ENCODE measurements at regions not wholly inside any gene's neighbourhood (a gene's known extent, or its start where the extent isn't known, plus 50 kb on each side); places are given as distances from the start of the nearest gene placed in this dataset.
"Not testable (repeated sequence)": the region's sequence is repeated elsewhere in the genome, so short reads cannot be mapped to it uniquely, and the experiment has no call there.

GRCh38 chr1:120550335-120550734 lies 135.5 kb downstream of the NBPF8 start:
- DNase-seq (ENCODE audit: low read depth, low spot score) = not testable (repeated sequence)

GRCh38 chr1:120552190-120552589 lies 137.4 kb downstream of the NBPF8 start:
- DNase-seq (ENCODE audit: low read depth, low spot score) = not testable (repeated sequence)

- DNase-seq (ENCODE audit: low read depth, low spot score) = peak; percentile 11
Measured at GRCh38 chr1:120557605-120558302, 142.9 kb downstream of the NBPF8 start.

GRCh38 chr1:120558303-120559060 lies 143.6 kb downstream of the NBPF8 start:
- DNase-seq (ENCODE audit: low read depth, low spot score) = peak; percentile 90

GRCh38 chr1:120561767-120562166 lies 146.9 kb downstream of the NBPF8 start:
- DNase-seq (ENCODE audit: low read depth, low spot score) = not testable (repeated sequence)

- not testable (repeated sequence) for DNase-seq (ENCODE audit: low read depth, low spot score)
Measured at GRCh38 chr1:120565396-120565795, 150.6 kb downstream of the NBPF8 start.

GRCh38 chr1:120567620-120568019 lies 152.8 kb downstream of the NBPF8 start:
- not testable (repeated sequence) for DNase-seq (ENCODE audit: low read depth, low spot score)

- DNase-seq (ENCODE audit: low read depth, low spot score) = not testable (repeated sequence)
Measured at GRCh38 chr1:120575201-120575600, 148.5 kb upstream of the NBPF26 start.

GRCh38 chr1:120582135-120582534 lies 141.6 kb upstream of the NBPF26 start:
- DNase-seq (ENCODE audit: low read depth, low spot score) = not testable (repeated sequence)

GRCh38 chr1:120586053-120586452 lies 137.7 kb upstream of the NBPF26 start:
- not testable (repeated sequence) for DNase-seq (ENCODE audit: low read depth, low spot score)

GRCh38 chr1:120588811-120589210 lies 134.9 kb upstream of the NBPF26 start:
- DNase-seq (ENCODE audit: low read depth, low spot score) = not testable (repeated sequence)

GRCh38 chr1:120591774-120592173 lies 132.0 kb upstream of the NBPF26 start:
- DNase-seq (ENCODE audit: low read depth, low spot score) = not testable (repeated sequence)

GRCh38 chr1:120592943-120593342 lies 130.8 kb upstream of the NBPF26 start:
- not testable (repeated sequence) for DNase-seq (ENCODE audit: low read depth, low spot score)

GRCh38 chr1:120593648-120594047 lies 130.1 kb upstream of the NBPF26 start:
- DNase-seq (ENCODE audit: low read depth, low spot score) = not testable (repeated sequence)

- not testable (repeated sequence) for DNase-seq (ENCODE audit: low read depth, low spot score)
Measured at GRCh38 chr1:120598331-120598951, 125.3 kb upstream of the NBPF26 start.

- not testable (repeated sequence) for DNase-seq (ENCODE audit: low read depth, low spot score)
Measured at GRCh38 chr1:120599511-120599910, 124.2 kb upstream of the NBPF26 start.

GRCh38 chr1:120600442-120601041 lies 123.2 kb upstream of the NBPF26 start:
- DNase-seq (ENCODE audit: low read depth, low spot score) = not testable (repeated sequence)

GRCh38 chr1:120607882-120608281 lies 115.9 kb upstream of the NBPF26 start:
- DNase-seq (ENCODE audit: low read depth, low spot score) = not testable (repeated sequence)

- DNase-seq (ENCODE audit: low read depth, low spot score) = not testable (repeated sequence)
Measured at GRCh38 chr1:120608314-120609014, 115.3 kb upstream of the NBPF26 start.

- DNase-seq (ENCODE audit: low read depth, low spot score) = not testable (repeated sequence)
Measured at GRCh38 chr1:120609015-120609573, 114.7 kb upstream of the NBPF26 start.

GRCh38 chr1:120609834-120610233 lies 113.9 kb upstream of the NBPF26 start:
- not testable (repeated sequence) for DNase-seq (ENCODE audit: low read depth, low spot score)
